ENCODE measurements at regions not wholly inside any gene's neighbourhood (a gene's known extent, or its start where the extent isn't known, plus 50 kb on each side); places are given as distances from the start of the nearest gene placed in this dataset.

- TF ChIP-seq CTCF (IDR thresholded peaks at IDR 0.05; ENCODE audit: low read depth, low read length), result no peak
- DNase-seq (ENCODE audit: extremely low read depth, low read depth), result no peak
Observed at GRCh38 chr2:12087175-12087574, 340.7 kb downstream of the LPIN1 start.

GRCh38 chr2:12087671-12088380, 341.4 kb downstream of the LPIN1 start:
- no peak for TF ChIP-seq CTCF (IDR thresholded peaks at IDR 0.05; ENCODE audit: low read depth, low read length)

GRCh38 chr2:12089001-12089400, 342.6 kb downstream of the LPIN1 start:
- DNase-seq (ENCODE audit: extremely low read depth, low read depth), result no peak
- no peak for TF ChIP-seq CTCF (IDR thresholded peaks at IDR 0.05; ENCODE audit: low read depth, low read length)

More at GRCh38 chr2:12087671-12088380, 341.4 kb downstream of the LPIN1 start:
- no peak for DNase-seq (ENCODE audit: extremely low read depth, low read depth)

- no peak for DNase-seq (ENCODE audit: extremely low read depth, low read depth)
- no peak for TF ChIP-seq CTCF (IDR thresholded peaks at IDR 0.05; ENCODE audit: low read depth, low read length)
Observed at GRCh38 chr2:12089496-12089895, 343.1 kb downstream of the LPIN1 start.

- TF ChIP-seq CTCF (IDR thresholded peaks at IDR 0.05; ENCODE audit: low read depth, low read length), result no peak
- no peak for DNase-seq (ENCODE audit: extremely low read depth, low read depth)
Observed at GRCh38 chr2:12090072-12090471, 343.6 kb downstream of the LPIN1 start.

GRCh38 chr2:12090590-12090989, 344.2 kb downstream of the LPIN1 start:
- no peak for DNase-seq (ENCODE audit: extremely low read depth, low read depth)

More at GRCh38 chr2:12090590-12090989, 344.2 kb downstream of the LPIN1 start:
- no peak for TF ChIP-seq CTCF (IDR thresholded peaks at IDR 0.05; ENCODE audit: low read depth, low read length)

Measured in AG09319 (cell line).